ENCODE measurements at regions not wholly inside any gene's neighbourhood (a gene's known extent, or its start where the extent isn't known, plus 50 kb on each side); places are given as distances from the start of the nearest gene placed in this dataset.

- H3K36me3 Mint-ChIP-seq (ENCODE audit: low read depth), result no peaks in the 10 kb centered on the region
Observed at GRCh38 chr1:9478021-9478420, 61.2 kb upstream of the SLC25A33 start.

GRCh38 chr1:9481048-9481447, 58.2 kb upstream of the SLC25A33 start:
- no peaks in the 10 kb centered on the region for H3K36me3 Mint-ChIP-seq (ENCODE audit: low read depth)

More at GRCh38 chr1:9478021-9478420, 61.2 kb upstream of the SLC25A33 start:
- Mint-ChIP-seq H3K4me3 (no peak overlapping the region), H3K27ac (no peak overlapping the region), H3K4me1 (ENCODE audit: low read depth) (no peaks in the 10 kb centered on the region), H3K9me3 (no peaks in the 10 kb centered on the region), H3K27me3 (no peaks in the 10 kb centered on the region)
- DNase-seq, result no peak
- no peaks in the 10 kb centered on the region for H3K27me3 ChIP-seq (ENCODE audit: control insufficient read depth in 1 of 2, insufficient read depth in 2 of 2, low read length in 2 of 2)
- H3K9me3 ChIP-seq (ENCODE audit: control insufficient read depth in 1 of 2, insufficient read depth in 1 of 2, low read length in 2 of 2), result no peaks in the 10 kb centered on the region
- no peak for TF ChIP-seq CTCF (IDR thresholded peaks at IDR 0.05)
- CTCF ChIA-PET, result no interaction called here
- no peak overlapping the region for H3K27ac ChIP-seq (ENCODE audit: low read depth in 1 of 2, low read length in 2 of 2)
- no peak overlapping the region for H3K4me3 ChIP-seq (ENCODE audit: low read length)
- H3K36me3 ChIP-seq (ENCODE audit: insufficient read depth, low read length), result no peaks in the 10 kb centered on the region
- no peak for ATAC-seq (ENCODE audit: poor library complexity)
- POLR2A ChIA-PET, result no interaction called here
- intact Hi-C loops (cut with DNase I, micrococcal nuclease), result no loop called here
- no peaks in the 10 kb centered on the region for H3K4me1 ChIP-seq (ENCODE audit: insufficient read depth, low read length)

GRCh38 chr1:9482403-9482802, 56.9 kb upstream of the SLC25A33 start:
- POLR2A ChIA-PET, result no interaction called here
- Histone ChIP-seq H3K36me3 (ENCODE audit: insufficient read depth, low read length) (no peaks in the 10 kb centered on the region), H3K4me1 (ENCODE audit: insufficient read depth, low read length) (no peaks in the 10 kb centered on the region), H3K4me3 (ENCODE audit: low read length) (no peak overlapping the region), H3K27ac (ENCODE audit: low read depth in 1 of 2, low read length in 2 of 2) (no peak overlapping the region), H3K9me3 (ENCODE audit: control insufficient read depth in 1 of 2, insufficient read depth in 1 of 2, low read length in 2 of 2) (no peaks in the 10 kb centered on the region), H3K27me3 (ENCODE audit: control insufficient read depth in 1 of 2, insufficient read depth in 2 of 2, low read length in 2 of 2) (no peaks in the 10 kb centered on the region)
- Mint-ChIP-seq H3K4me3 (no peak overlapping the region), H3K27ac (no peak overlapping the region), H3K27me3 (peaks cover 13% of the 10 kb centered on the region), H3K4me1 (ENCODE audit: low read depth) (no peaks in the 10 kb centered on the region), H3K36me3 (ENCODE audit: low read depth) (no peaks in the 10 kb centered on the region), H3K9me3 (no peaks in the 10 kb centered on the region)
- intact Hi-C loops (cut with DNase I, micrococcal nuclease), result no loop called here
- ATAC-seq (ENCODE audit: poor library complexity) (no peak), DNase-seq (no peak)
- CTCF ChIA-PET, result no interaction called here
- TF ChIP-seq CTCF (IDR thresholded peaks at IDR 0.05), result no peak

More at GRCh38 chr1:9481048-9481447, 58.2 kb upstream of the SLC25A33 start:
- DNase-seq (no peak), ATAC-seq (ENCODE audit: poor library complexity) (no peak)
- H3K4me3 ChIP-seq (ENCODE audit: low read length), result no peak overlapping the region
- Mint-ChIP-seq H3K9me3 (no peaks in the 10 kb centered on the region), H3K4me1 (ENCODE audit: low read depth) (no peaks in the 10 kb centered on the region), H3K27me3 (peaks cover 5% of the 10 kb centered on the region), H3K4me3 (no peak overlapping the region), H3K27ac (no peak overlapping the region)
- TF ChIP-seq CTCF (IDR thresholded peaks at IDR 0.05), result no peak
- POLR2A ChIA-PET, result no interaction called here
- no peaks in the 10 kb centered on the region for H3K36me3 ChIP-seq (ENCODE audit: insufficient read depth, low read length)
- H3K4me1 ChIP-seq (ENCODE audit: insufficient read depth, low read length), result no peaks in the 10 kb centered on the region
- no peak overlapping the region for H3K27ac ChIP-seq (ENCODE audit: low read depth in 1 of 2, low read length in 2 of 2)
- intact Hi-C loops (cut with DNase I, micrococcal nuclease), result no loop called here
- CTCF ChIA-PET, result no interaction called here
- no peaks in the 10 kb centered on the region for H3K9me3 ChIP-seq (ENCODE audit: control insufficient read depth in 1 of 2, insufficient read depth in 1 of 2, low read length in 2 of 2)
- H3K27me3 ChIP-seq (ENCODE audit: control insufficient read depth in 1 of 2, insufficient read depth in 2 of 2, low read length in 2 of 2), result no peaks in the 10 kb centered on the region
